ENCODE measurements at regions not wholly inside any gene's neighbourhood (a gene's known extent, or its start where the extent isn't known, plus 50 kb on each side); places are given as distances from the start of the nearest gene placed in this dataset.
"Not testable (repeated sequence)": the region's sequence is repeated elsewhere in the genome, so short reads cannot be mapped to it uniquely, and the experiment has no call there.

GRCh38 chr9:22845243-22845642 lies 398.6 kb downstream of the DMRTA1 start:
- H3K4me2 ChIP-seq (ENCODE audit: low read depth, low read length); H3K9me3 ChIP-seq (ENCODE audit: control insufficient read depth, insufficient read depth, low read length); DNase-seq; H2AFZ ChIP-seq (replicated peaks; ENCODE audit: low read length, poor library complexity); H3K9me1 ChIP-seq (ENCODE audit: insufficient read depth, low read length); H4K5ac ChIP-seq (ENCODE audit: low read depth, low read length); H4K20me1 ChIP-seq (ENCODE audit: insufficient read depth, low read length); H2BK5ac ChIP-seq (ENCODE audit: low read depth, low read length, poor library complexity, severe bottlenecking); H2BK120ac ChIP-seq (ENCODE audit: low read depth, low read length); in situ Hi-C loops (cut with MboI; ENCODE audit: low sequenced_read_pairs); H2AK9ac ChIP-seq (replicated peaks; ENCODE audit: low read depth, low read length, poor library complexity); dilution Hi-C loops (cut with HindIII; ENCODE audit: low sequenced_read_pairs, unreplicated experiment); H3K4ac ChIP-seq (ENCODE audit: low read depth, low read length); H3K27me3 ChIP-seq (ENCODE audit: control insufficient read depth, insufficient read depth, low read length); H3K27ac ChIP-seq (ENCODE audit: insufficient read depth, low read length); H4K91ac ChIP-seq (ENCODE audit: insufficient read depth, low read depth, low read length); H3K56ac ChIP-seq (ENCODE audit: extremely low read depth, insufficient read depth, low read length); H3K4me3 ChIP-seq (ENCODE audit: insufficient read depth, low read depth, low read length); H3K36me3 ChIP-seq (ENCODE audit: control insufficient read depth, insufficient read depth, low read length); ATAC-seq (ENCODE audit: low read depth); BruUV-seq (replicated peaks); H2BK20ac ChIP-seq (ENCODE audit: low read depth, low read length); H3K4me1 ChIP-seq (ENCODE audit: control insufficient read depth, insufficient read depth, low read length); H4K8ac ChIP-seq (ENCODE audit: low read depth in 2 of 2, low read length in 2 of 2); H2BK15ac ChIP-seq (ENCODE audit: low read depth, low read length); intact Hi-C loops (cut with micrococcal nuclease); H3K79me1 ChIP-seq (ENCODE audit: low read depth in 1 of 2, low read length in 2 of 2); CTCF ChIA-PET; H2AK5ac ChIP-seq (ENCODE audit: low read depth, low read length); POLR2A ChIA-PET (ENCODE audit: unreplicated experiment); H3K23ac ChIP-seq (ENCODE audit: low read depth, low read length); H3K14ac ChIP-seq (replicated peaks; ENCODE audit: low read depth, low read length); H3K18ac ChIP-seq (ENCODE audit: low read depth, low read length); H3K9ac ChIP-seq (ENCODE audit: low read depth, low read length): not testable (repeated sequence)
- no CpG with 5 or more reads among the region's 1 CpG for WGBS, 2 experiments (ENCODE audit: extremely low coverage in 2 of 2, insufficient read length in 1 of 2)

Measured in IMR-90 (cell line).